HG03565 (cell line): ENCODE measurements at regions not wholly inside any gene's neighbourhood (a gene's known extent, or its start where the extent isn't known, plus 50 kb on each side); places are given as distances from the start of the nearest gene placed in this dataset.
"Not testable (repeated sequence)": the region's sequence is repeated elsewhere in the genome, so short reads cannot be mapped to it uniquely, and the experiment has no call there.

Experiments
- ATAC-seq: cut with Tn5 transposase; IDR thresholded peaks from one replicate; pipeline ENCODE4 v1.9.1; 2021; ENCODE audit warnings: mild to moderate bottlenecking, moderate library complexity; ENCODE audit not compliant: unreplicated experiment

- ATAC-seq, result no peak
These were observed 1084.0 kb upstream of the CDH18 start for GRCh38 chr5:21071986-21072385.

GRCh38 chr5:21071421-21071820, 1083.4 kb upstream of the CDH18 start:
- ATAC-seq, result no peak

GRCh38 chr5:21070858-21071257, 1082.9 kb upstream of the CDH18 start:
- no peak for ATAC-seq

GRCh38 chr5:21067724-21068123, 1079.7 kb upstream of the CDH18 start:
- no peak for ATAC-seq

GRCh38 chr5:21063146-21063545, 1075.1 kb upstream of the CDH18 start:
- no peak for ATAC-seq

GRCh38 chr5:21058289-21058688, 1070.3 kb upstream of the CDH18 start:
- ATAC-seq, result peak; percentile 97

- no peak for ATAC-seq
These were observed 1063.9 kb upstream of the CDH18 start for GRCh38 chr5:21051945-21052344.

GRCh38 chr5:21049901-21050300, 1061.9 kb upstream of the CDH18 start:
- ATAC-seq, result no peak

GRCh38 chr5:21030981-21031380, 1043.0 kb upstream of the CDH18 start:
- no peak for ATAC-seq

- ATAC-seq, result no peak
These were observed 1037.0 kb upstream of the CDH18 start for GRCh38 chr5:21024966-21025365.

- no peak for ATAC-seq
These were observed 1025.2 kb upstream of the CDH18 start for GRCh38 chr5:21013237-21013636.

GRCh38 chr5:21007781-21008180, 1019.8 kb upstream of the CDH18 start:
- ATAC-seq, result no peak

- not testable (repeated sequence) for ATAC-seq
These were observed 1000.9 kb upstream of the CDH18 start for GRCh38 chr5:20988933-20989332.

GRCh38 chr5:20985754-20986153, 997.8 kb upstream of the CDH18 start:
- ATAC-seq, result no peak

- ATAC-seq, result no peak
These were observed 986.4 kb upstream of the CDH18 start for GRCh38 chr5:20974426-20974825.

- ATAC-seq, result peak; percentile 71
These were observed 984.5 kb upstream of the CDH18 start for GRCh38 chr5:20972419-20972925.

GRCh38 chr5:20959347-20959746, 971.3 kb upstream of the CDH18 start:
- no peak for ATAC-seq

- no peak for ATAC-seq
These were observed 970.6 kb upstream of the CDH18 start for GRCh38 chr5:20958641-20959040.

GRCh38 chr5:20956134-20956533, 968.1 kb upstream of the CDH18 start:
- peak; percentile 38 for ATAC-seq

- ATAC-seq, result no peak
These were observed 961.6 kb upstream of the CDH18 start for GRCh38 chr5:20949636-20950035.

GRCh38 chr5:20943183-20943971, 955.4 kb upstream of the CDH18 start:
- ATAC-seq, result not testable (repeated sequence)

- not testable (repeated sequence) for ATAC-seq
These were observed 954.6 kb upstream of the CDH18 start for GRCh38 chr5:20942603-20943002.

- not testable (repeated sequence) for ATAC-seq
These were observed 952.8 kb upstream of the CDH18 start for GRCh38 chr5:20940786-20941185.
